H1 (cell line): ENCODE measurements at regions not wholly inside any gene's neighbourhood (a gene's known extent, or its start where the extent isn't known, plus 50 kb on each side); places are given as distances from the start of the nearest gene placed in this dataset.

ENCODE experiments used
- CTCF ChIA-PET: fragments of 300-600 bp; sonication (Branson Sonifier 250); formaldehyde crosslinking; loops from one replicate; lab custom pipeline; 2021; ENCODE audit not compliant: partially characterized antibody; lab: Charles Lee
- POLR2A ChIA-PET: fragments of 300-600 bp; sonication (Branson Sonifier 250); formaldehyde crosslinking; loops from one replicate; lab custom pipeline; 2021; ENCODE audit warnings: inconsistent platforms; ENCODE audit not compliant: partially characterized antibody; lab: Charles Lee
- DNase-seq, 2 experiments: peaks; one replicate each; pipeline versions ENCODE4 v3.0.0 to v3.0.0-alpha.2; 2010 to 2022; ENCODE audit warnings: low spot score in 2 of 2, low read depth in 1 of 2, mixed read lengths in 1 of 2
- FAIRE-seq: peaks from 2 replicates; lab custom pipeline; 2011; peaks lifted over from hg19 to GRCh38; lab: Jason Lieb, UNC
- H2AFZ ChIP-seq: 2 replicates; pipeline ENCODE4 v1.8.1; 2012; ENCODE audit warnings: low read length, inconsistent platforms
- H2AK5ac ChIP-seq: 2 replicates; pipeline ENCODE4 v1.6.1; 2013; ENCODE audit warnings: low read depth, low read length
- H2BK120ac ChIP-seq: replicated peaks from 2 replicates; pipeline ENCODE3; 2013; ENCODE audit warnings: low read depth, low read length, inconsistent platforms
- H2BK12ac ChIP-seq: 2 replicates; pipeline ENCODE4 v1.6.1; 2013; ENCODE audit warnings: low read depth, low read length
- H2BK15ac ChIP-seq: 2 replicates; pipeline ENCODE4 v1.6.1; 2013; ENCODE audit warnings: low read length
- H2BK20ac ChIP-seq: 2 replicates; pipeline ENCODE4 v1.6.1; 2013; ENCODE audit warnings: low read length
- H2BK5ac ChIP-seq: 2 replicates; pipeline ENCODE4 v1.6.1; 2013; ENCODE audit warnings: low read depth, low read length
- H3K14ac ChIP-seq: 2 replicates; pipeline ENCODE4 v1.6.1; 2013; ENCODE audit warnings: inconsistent platforms; ENCODE audit not compliant: insufficient read length
- H3K18ac ChIP-seq: 2 replicates; pipeline ENCODE4 v1.6.1; 2013; ENCODE audit warnings: low read length; ENCODE audit errors: extremely low read depth
- H3K23ac ChIP-seq: 2 replicates; pipeline ENCODE4 v1.6.1; 2013; ENCODE audit warnings: inconsistent platforms; ENCODE audit not compliant: insufficient read length
- H3K23me2 ChIP-seq: 2 replicates; pipeline ENCODE4 v1.6.1; 2013; ENCODE audit warnings: low read depth, low read length
- H3K27ac ChIP-seq: 2 replicates; pipeline ENCODE4 v1.6.1; 2011; ENCODE audit warnings: low read depth, low read length, inconsistent platforms
- H3K27me3 ChIP-seq, 4 experiments: replicated peaks in 1 of 4; 1 replicate in 1 of 4; 2 replicates in 3 of 4; pipeline versions ENCODE4 v1.6.1 to v1.8.1; 2011 to 2013; ENCODE audit warnings: low read length in 3 of 4, mild to moderate bottlenecking in 3 of 4, inconsistent platforms in 2 of 4, mixed read lengths in 2 of 4, moderate library complexity in 1 of 4; ENCODE audit not compliant: control insufficient read depth in 3 of 4, insufficient read depth in 3 of 4; ENCODE audit errors: extremely low read depth in 1 of 4
- H3K36me3 ChIP-seq, 4 experiments: 2 replicates each; pipeline versions ENCODE4 v1.6.1 to v1.8.1; 2011 to 2013; ENCODE audit warnings: mild to moderate bottlenecking in 4 of 4, low read length in 3 of 4, moderate library complexity in 2 of 4, control low read depth in 1 of 4, inconsistent platforms in 1 of 4; ENCODE audit not compliant: insufficient read depth in 4 of 4, control insufficient read depth in 2 of 4
- H3K4ac ChIP-seq: replicated peaks from 2 replicates; pipeline ENCODE3; 2013; ENCODE audit warnings: low read length, low read depth, mixed read lengths, inconsistent platforms; ENCODE audit not compliant: insufficient read length
- H3K4me1 ChIP-seq, 4 experiments: replicated peaks in 1 of 4; 1 replicate in 1 of 4; 2 replicates in 3 of 4; pipeline versions ENCODE4 v1.6.1 to v1.8.1; 2011 to 2013; ENCODE audit warnings: low read length in 3 of 4, inconsistent platforms in 2 of 4, mixed read lengths in 1 of 4; ENCODE audit not compliant: insufficient read depth in 4 of 4, control insufficient read depth in 3 of 4
- H3K4me2 ChIP-seq, 2 experiments: 2 replicates each; pipeline versions ENCODE4 v1.6.1 to v1.8.1; 2011 to 2013; ENCODE audit warnings: low read depth in 2 of 2, low read length in 2 of 2, control low read depth in 1 of 2, inconsistent platforms in 1 of 2, mild to moderate bottlenecking in 1 of 2; ENCODE audit not compliant: insufficient read depth in 1 of 2
- H3K4me3 ChIP-seq, 4 experiments: fragments of 200-600, 300-600 bp in 1 of 4; sonication (generic), shearing (Covaris generic), sonication (Bioruptor Twin) in 1 of 4; 2 replicates each; pipeline versions ENCODE4 v1.5.1 to v1.8.1; 2011 to 2016; ENCODE audit warnings: low read length in 4 of 4, low read depth in 3 of 4, control low read depth in 2 of 4, inconsistent platforms in 2 of 4, mild to moderate bottlenecking in 2 of 4, mixed read lengths in 1 of 4, moderate library complexity in 1 of 4; ENCODE audit not compliant: insufficient read depth in 2 of 4; ENCODE audit errors: extremely low read depth in 1 of 4
- H3K56ac ChIP-seq: replicated peaks from 2 replicates; pipeline ENCODE3; 2013; ENCODE audit warnings: low read depth, mild to moderate bottlenecking, mixed read lengths, low read length, inconsistent platforms; ENCODE audit not compliant: insufficient read length
- H3K79me1 ChIP-seq: 2 replicates; pipeline ENCODE4 v1.6.1; 2013; ENCODE audit warnings: low read depth, low read length, control low read depth
- H3K79me2 ChIP-seq, 2 experiments: 2 replicates each; pipeline versions ENCODE4 v1.6.1 to v1.8.1; 2012 to 2013; ENCODE audit warnings: low read length in 2 of 2, mild to moderate bottlenecking in 2 of 2, inconsistent platforms in 1 of 2; ENCODE audit not compliant: insufficient read depth in 2 of 2, control insufficient read depth in 1 of 2
- H3K9ac ChIP-seq, 4 experiments: replicated peaks in 1 of 4; 1 replicate in 1 of 4; 2 replicates in 3 of 4; pipeline versions ENCODE4 v1.6.1 to v1.8.1; 2011 to 2013; ENCODE audit warnings: low read depth in 3 of 4, low read length in 3 of 4, control low read depth in 2 of 4, mild to moderate bottlenecking in 2 of 4, moderate library complexity in 2 of 4, inconsistent platforms in 1 of 4; ENCODE audit errors: extremely low read depth in 1 of 4
- H3K9me3 ChIP-seq, 2 experiments: 2 replicates each; pipeline versions ENCODE4 v1.6.1 to v1.8.1; 2012 to 2013; ENCODE audit warnings: mild to moderate bottlenecking in 2 of 2, moderate library complexity in 2 of 2, control low read depth in 1 of 2, inconsistent platforms in 1 of 2, low read depth in 1 of 2, low read length in 1 of 2, mixed read lengths in 1 of 2; ENCODE audit not compliant: insufficient read depth in 2 of 2
- H4K20me1 ChIP-seq, 2 experiments: replicated peaks in 1 of 2; 2 replicates each; pipeline versions ENCODE3 to v1.8.1; 2011 to 2013; ENCODE audit warnings: inconsistent platforms in 2 of 2, low read length in 2 of 2, mild to moderate bottlenecking in 1 of 2; ENCODE audit not compliant: insufficient read depth in 2 of 2, control insufficient read depth in 1 of 2
- H4K5ac ChIP-seq: 2 replicates; pipeline ENCODE4 v1.6.1; 2013; ENCODE audit warnings: low read length, low read depth, mixed read lengths, inconsistent platforms; ENCODE audit not compliant: insufficient read length
- H4K8ac ChIP-seq: 2 replicates; pipeline ENCODE4 v1.8.0; 2013; ENCODE audit warnings: mild to moderate bottlenecking, moderate library complexity, low read length, inconsistent platforms; ENCODE audit not compliant: insufficient read depth; ENCODE audit errors: extremely low read depth
- H4K91ac ChIP-seq: replicated peaks from 2 replicates; pipeline ENCODE3; 2013; ENCODE audit warnings: low read length, mixed read lengths, inconsistent platforms; ENCODE audit not compliant: insufficient read length
- E2F6 ChIP-seq: IDR thresholded peaks from 2 replicates; pipeline ENCODE4 v1.6.1; 2012; ENCODE audit warnings: inconsistent platforms
- JUN ChIP-seq: IDR thresholded peaks from 2 replicates; pipeline ENCODE4 v1.6.1; 2011; ENCODE audit warnings: low read depth, mild to moderate bottlenecking, improper control_type of control experiment, low read length
- NRF1 ChIP-seq: IDR thresholded peaks from 2 replicates; pipeline ENCODE4 v1.6.1; 2011; ENCODE audit warnings: mild to moderate bottlenecking, low read depth, low read length, improper control_type of control experiment
- TBP ChIP-seq: IDR thresholded peaks from 2 replicates; pipeline ENCODE4 v1.6.1; 2011; ENCODE audit warnings: low read depth, low read length, improper control_type of control experiment
- WGBS, 2 experiments: shearing (Covaris generic) in 1 of 2; methylation state at CpG; one replicate each; pipeline versions ENCODE4 v1.1.6 to v1.1.7; 2013 to 2015; ENCODE audit warnings: low lambda C conversion rate in 2 of 2, mixed read lengths in 2 of 2, inconsistent platforms in 1 of 2, low coverage in 1 of 2, missing lambda C conversion rate in 1 of 2; ENCODE audit not compliant: insufficient replicate concordance in 2 of 2, insufficient coverage in 1 of 2, insufficient read length in 1 of 2; ENCODE audit errors: extremely low coverage in 1 of 2, missing lambda C conversion rate in 1 of 2; 5-methylcytosine and 5-hydroxymethylcytosine counted together

- no peaks in the 10 kb centered on the region for H3K79me2 ChIP-seq
- H2AFZ ChIP-seq = no peak overlapping the region
- H2BK12ac ChIP-seq = no peak overlapping the region
- no peak overlapping the region for H4K91ac ChIP-seq
- H2BK5ac ChIP-seq = no peak overlapping the region
- H2AK5ac ChIP-seq = no peak overlapping the region
- no peaks in the 10 kb centered on the region for H3K27me3 ChIP-seq
- DNase-seq = no peak
- H3K27ac ChIP-seq = no peak overlapping the region
- H3K56ac ChIP-seq = no peak overlapping the region
- no peak overlapping the region for H2BK15ac ChIP-seq
- no peak overlapping the region for H3K23ac ChIP-seq
- H3K4ac ChIP-seq = no peak overlapping the region
- H3K36me3 ChIP-seq = no peaks in the 10 kb centered on the region
- H4K5ac ChIP-seq = no peak overlapping the region
- H3K9ac ChIP-seq = no peak overlapping the region
- H3K9me3 ChIP-seq = no peaks in the 10 kb centered on the region
- peaks cover 0 to 5% (median 0%) of the 10 kb centered on the region in 4 experiments; a peak in 1 of 7 replicates for H3K4me1 ChIP-seq
- no peaks in the 10 kb centered on the region for H3K79me1 ChIP-seq
- ChIA-PET CTCF (interaction anchor here (0.6 kb wide), 1 partner anchor 31 kb away, joined by 4 read pairs; no protein-coding TSS in a partner anchor), POLR2A (no interaction called here)
- no peaks in the 10 kb centered on the region for H4K20me1 ChIP-seq
- no peak overlapping the region for H3K14ac ChIP-seq
- WGBS, 2 experiments = 94% methylated on average over 1 of the region's 1 CpG; no CpG with 5 or more reads in 1 of the 2 experiments
- H3K23me2 ChIP-seq = no peaks in the 10 kb centered on the region
- FAIRE-seq = no peak
- H4K8ac ChIP-seq = no peak overlapping the region
- no peak overlapping the region for H2BK120ac ChIP-seq
- H3K18ac ChIP-seq = no peak overlapping the region
- no peak overlapping the region for H3K4me3 ChIP-seq
- TF ChIP-seq E2F6 (no peak), JUN (no peak), NRF1 (no peak), TBP (no peak)
- H3K4me2 ChIP-seq = no peak overlapping the region
- no peak overlapping the region for H2BK20ac ChIP-seq
Observed at GRCh38 chr5:165325221-165325620, 1819.8 kb downstream of the MAT2B start.
